Gastrocnemius medialis (tissue), 4 donors: ENCODE measurements at regions not wholly inside any gene's neighbourhood (a gene's known extent, or its start where the extent isn't known, plus 50 kb on each side); places are given as distances from the start of the nearest gene placed in this dataset.

Experiments
- ATAC-seq, 2 donors: fragments of 150-250 bp; one replicate each; pipeline ENCODE4 v1.9.1; 2016
- DNase-seq, 2 donors: peaks; one replicate each; pipeline ENCODE4 v3.0.0-alpha.2; 2019
- H3K27ac ChIP-seq, 4 donors: fragments of 200-600 bp; sonication (generic); 1 replicate in 1 of 4; 2 replicates in 3 of 4; pipeline ENCODE4 v1.5.1; 2016 to 2018; ENCODE audit warnings: mild to moderate bottlenecking in 2 of 4, moderate library complexity in 1 of 4
- H3K27me3 ChIP-seq, 3 donors: fragments of 200-600 bp; sonication (generic) in 2 of 3; 1 replicate in 1 of 3; 2 replicates in 2 of 3; pipeline versions ENCODE4 v1.5.1 to v1.6.0; 2016 to 2019; ENCODE audit warnings: mild to moderate bottlenecking in 1 of 3, moderate library complexity in 1 of 3
- H3K36me3 ChIP-seq, 2 donors: fragments of 200-600 bp; sonication (generic) in 1 of 2; one replicate each; pipeline ENCODE4 v1.5.1; 2017 to 2018
- H3K4me1 ChIP-seq, 2 donors: fragments of 200-600 bp; sonication (generic) in 1 of 2; one replicate each; pipeline ENCODE4 v1.5.1; 2016 to 2017; ENCODE audit warnings: mild to moderate bottlenecking in 2 of 2
- H3K4me3 ChIP-seq, 4 donors: fragments of 200-600 bp; sonication (generic) in 3 of 4; 1 replicate in 1 of 4; 2 replicates in 3 of 4; pipeline ENCODE4 v1.5.1; 2016 to 2019; ENCODE audit warnings: mild to moderate bottlenecking in 2 of 4
- H3K9me3 ChIP-seq, 3 donors: fragments of 200-600 bp; sonication (generic) in 2 of 3; 1 replicate in 1 of 3; 2 replicates in 2 of 3; pipeline ENCODE4 v1.5.1; 2016 to 2019
- POLR2A ChIP-seq, 2 donors: fragments of 450-650 bp; IDR thresholded peaks; one replicate each; pipeline ENCODE4 v1.6.1; 2017; ENCODE audit warnings: antibody characterized with exemption in 2 of 2, mild to moderate bottlenecking in 2 of 2, moderate library complexity in 2 of 2
- in situ Hi-C, 4 donors: fragments of 200-750 bp; cut with MboI; loops; one replicate each; pipeline versions ENCODE4 v1.15.0 to v1.8.0; 2017; ENCODE audit warnings: low sequenced_read_pairs in 4 of 4
- intact Hi-C: fragments of 100-400 bp; cut with DNase I; formaldehyde crosslinking; loops from one replicate; pipeline ENCODE4 v1.15.1; 2023; ENCODE audit warnings: low total_unique reads
- TF ChIP-seq, protein P1 (sequence below), 5 experiments: fragments of 450-650 bp in 3 of 5; fragments of 200-600 bp in 2 of 5; sonication (generic) in 2 of 5; IDR thresholded peaks in 4 of 5; conservative IDR thresholded peaks in 1 of 5; 1 replicate in 4 of 5; 2 replicates in 1 of 5; pipeline ENCODE4 v1.5.1; 2016 to 2019; ENCODE audit warnings: antibody characterized with exemption in 5 of 5, mild to moderate bottlenecking in 3 of 5, moderate library complexity in 3 of 5

DNA sequence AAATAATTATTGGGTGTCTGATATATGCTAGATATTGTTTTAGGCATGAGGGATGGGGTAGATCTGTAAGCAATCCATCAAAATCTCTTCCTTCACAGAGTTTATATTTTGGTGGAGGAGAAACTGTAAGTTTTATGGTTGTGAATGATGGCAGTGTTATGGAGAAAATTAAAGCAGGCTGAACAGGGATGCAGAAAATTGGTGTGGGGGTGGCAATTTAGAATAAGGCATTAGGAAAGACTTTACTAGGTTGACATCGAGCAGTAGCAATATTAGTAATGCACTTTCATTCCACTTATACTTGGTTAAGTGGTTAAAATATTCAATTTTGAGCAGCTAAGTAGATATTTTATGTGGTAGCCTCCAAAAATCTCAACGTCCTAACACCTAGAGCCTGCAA is 261.1 kb upstream of the SNX7 start:
- no peak for TF ChIP-seq POLR2A (IDR thresholded peaks at IDR 0.05)
- H3K4me1 ChIP-seq = peaks cover 0 to under 1% of the 10 kb centered on the region in 2 donors
- H3K27ac ChIP-seq = no peak overlapping the region
- ATAC-seq (no peak), DNase-seq (no peak)
- in situ Hi-C loops (no loop called here), intact Hi-C loops (no loop called here)
- H3K9me3 ChIP-seq = no peaks in the 10 kb centered on the region
- no peaks in the 10 kb centered on the region for H3K36me3 ChIP-seq
- no peaks in the 10 kb centered on the region for H3K27me3 ChIP-seq
- H3K4me3 ChIP-seq = no peak overlapping the region

DNA sequence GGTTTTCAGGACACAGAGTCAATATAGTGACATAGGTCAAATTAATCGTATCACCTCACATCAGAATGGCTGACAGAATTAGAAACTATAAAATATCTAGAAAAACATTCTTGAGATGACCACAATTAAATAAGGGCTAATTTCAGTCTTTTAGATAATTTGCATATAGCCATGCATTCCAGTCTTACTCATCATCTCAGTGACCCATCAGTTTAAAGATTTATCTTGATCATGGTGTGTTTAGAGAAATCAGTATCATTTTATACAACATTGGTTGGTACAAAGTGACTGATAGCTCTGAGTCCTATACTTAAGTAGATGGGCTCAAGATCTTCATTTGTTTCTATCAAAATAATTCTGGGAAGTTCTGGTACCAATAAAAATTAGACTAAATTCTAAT is 262.3 kb upstream of the SNX7 start:
- DNase-seq (no peak), ATAC-seq (no peak)
- H3K36me3 ChIP-seq = no peaks in the 10 kb centered on the region
- H3K9me3 ChIP-seq = no peaks in the 10 kb centered on the region
- in situ Hi-C loops (no loop called here), intact Hi-C loops (no loop called here)
- TF ChIP-seq, protein P1, sequence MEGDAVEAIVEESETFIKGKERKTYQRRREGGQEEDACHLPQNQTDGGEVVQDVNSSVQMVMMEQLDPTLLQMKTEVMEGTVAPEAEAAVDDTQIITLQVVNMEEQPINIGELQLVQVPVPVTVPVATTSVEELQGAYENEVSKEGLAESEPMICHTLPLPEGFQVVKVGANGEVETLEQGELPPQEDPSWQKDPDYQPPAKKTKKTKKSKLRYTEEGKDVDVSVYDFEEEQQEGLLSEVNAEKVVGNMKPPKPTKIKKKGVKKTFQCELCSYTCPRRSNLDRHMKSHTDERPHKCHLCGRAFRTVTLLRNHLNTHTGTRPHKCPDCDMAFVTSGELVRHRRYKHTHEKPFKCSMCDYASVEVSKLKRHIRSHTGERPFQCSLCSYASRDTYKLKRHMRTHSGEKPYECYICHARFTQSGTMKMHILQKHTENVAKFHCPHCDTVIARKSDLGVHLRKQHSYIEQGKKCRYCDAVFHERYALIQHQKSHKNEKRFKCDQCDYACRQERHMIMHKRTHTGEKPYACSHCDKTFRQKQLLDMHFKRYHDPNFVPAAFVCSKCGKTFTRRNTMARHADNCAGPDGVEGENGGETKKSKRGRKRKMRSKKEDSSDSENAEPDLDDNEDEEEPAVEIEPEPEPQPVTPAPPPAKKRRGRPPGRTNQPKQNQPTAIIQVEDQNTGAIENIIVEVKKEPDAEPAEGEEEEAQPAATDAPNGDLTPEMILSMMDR (IDR thresholded peaks at IDR 0.05 in 4 of 5, conservative IDR thresholded peaks at IDR 0.05 in 1 of 5) = no peak
- no peak for TF ChIP-seq POLR2A (IDR thresholded peaks at IDR 0.05)
- H3K27me3 ChIP-seq = no peaks in the 10 kb centered on the region
- no peak overlapping the region for H3K27ac ChIP-seq
- no peaks in the 10 kb centered on the region for H3K4me1 ChIP-seq
- H3K4me3 ChIP-seq = no peak overlapping the region

DNA sequence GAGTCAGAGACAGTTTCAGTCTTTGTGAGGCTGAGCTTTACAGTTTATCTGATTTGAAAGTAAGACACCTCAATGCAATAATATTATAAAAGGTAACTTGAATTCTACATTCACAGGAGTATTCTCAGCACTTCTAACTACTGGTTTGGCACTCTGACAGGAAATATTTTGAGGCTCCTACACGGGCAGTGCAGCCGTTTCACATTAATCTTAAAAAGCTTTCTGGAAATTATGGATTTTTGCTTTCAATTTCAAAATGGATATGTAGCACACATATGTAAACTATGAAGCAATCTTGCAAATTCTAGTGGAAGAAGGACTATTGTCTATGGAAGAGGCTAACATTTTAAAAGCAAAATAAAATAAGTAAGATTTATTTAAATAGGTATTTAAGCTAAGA is 262.9 kb upstream of the SNX7 start:
- ATAC-seq = no peak
- in situ Hi-C loops (no loop called here), intact Hi-C loops (no loop called here)
- Histone ChIP-seq H3K4me3 (no peak overlapping the region), H3K36me3 (no peaks in the 10 kb centered on the region), H3K9me3 (no peaks in the 10 kb centered on the region), H3K4me1 (no peaks in the 10 kb centered on the region), H3K27me3 (no peaks in the 10 kb centered on the region), H3K27ac (no peak overlapping the region)
- no peak for DNase-seq
- TF ChIP-seq POLR2A (IDR thresholded peaks at IDR 0.05) = no peak
- TF ChIP-seq, protein P1 (IDR thresholded peaks at IDR 0.05 in 4 of 5, conservative IDR thresholded peaks at IDR 0.05 in 1 of 5) = no peak

DNA sequence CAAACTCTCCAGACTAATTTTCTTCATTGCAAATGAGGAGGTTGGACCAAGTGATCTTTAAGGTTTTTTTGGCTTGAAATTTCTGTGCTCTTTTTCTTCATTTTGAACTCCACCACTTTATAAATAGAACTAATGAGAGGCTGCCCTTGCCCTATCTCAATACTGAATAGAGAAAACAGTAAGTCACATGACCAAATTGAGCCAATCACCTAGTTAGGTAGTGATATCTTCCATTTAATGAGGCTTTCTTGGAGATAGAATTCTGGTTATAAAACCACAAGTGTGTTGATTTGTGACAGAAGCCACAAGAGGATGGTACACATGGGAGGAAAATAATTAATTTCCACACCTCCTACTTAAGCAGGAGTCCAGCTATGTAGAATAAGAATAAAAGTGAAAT is 263.4 kb upstream of the SNX7 start:
- Histone ChIP-seq H3K4me3 (no peak overlapping the region), H3K27me3 (no peaks in the 10 kb centered on the region), H3K4me1 (no peaks in the 10 kb centered on the region), H3K27ac (no peak overlapping the region), H3K36me3 (no peaks in the 10 kb centered on the region), H3K9me3 (no peaks in the 10 kb centered on the region)
- intact Hi-C loops = no loop called here
- DNase-seq = no peak
- TF ChIP-seq, protein P1 (IDR thresholded peaks at IDR 0.05 in 4 of 5, conservative IDR thresholded peaks at IDR 0.05 in 1 of 5) = no peak
- TF ChIP-seq POLR2A (IDR thresholded peaks at IDR 0.05) = no peak
- no peak for ATAC-seq
- in situ Hi-C loops = no loop called here

DNA sequence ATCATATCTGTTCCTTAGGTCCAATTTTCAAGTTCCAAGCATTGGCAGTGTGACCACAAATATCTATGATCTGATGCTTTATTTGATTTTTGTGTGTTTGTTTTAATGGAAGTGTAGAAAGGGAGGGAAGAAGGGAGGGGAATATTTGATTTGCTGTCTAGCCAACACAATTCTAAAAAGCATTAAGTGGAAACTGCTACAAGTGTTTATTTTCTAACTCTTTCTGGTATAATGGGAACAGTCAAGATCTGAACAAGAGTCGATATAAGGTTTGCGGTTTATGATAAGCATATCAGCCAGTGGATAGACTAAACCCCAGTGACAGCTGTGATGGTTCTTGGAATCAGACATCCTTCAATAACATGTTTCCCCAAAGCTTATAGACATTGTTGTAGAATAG is 267.8 kb upstream of the SNX7 start:
- TF ChIP-seq, protein P1 (IDR thresholded peaks at IDR 0.05 in 4 of 5, conservative IDR thresholded peaks at IDR 0.05 in 1 of 5) = no peak
- no peak for TF ChIP-seq POLR2A (IDR thresholded peaks at IDR 0.05)
- intact Hi-C loops = no loop called here

More for the DNA sequence above, 267.8 kb upstream of the SNX7 start:
- no peaks in the 10 kb centered on the region for H3K4me1 ChIP-seq
- DNase-seq = no peak
- in situ Hi-C loops = no loop called here
- no peaks in the 10 kb centered on the region for H3K36me3 ChIP-seq
- no peaks in the 10 kb centered on the region for H3K27me3 ChIP-seq
- ATAC-seq = no peak
- no peak overlapping the region for H3K27ac ChIP-seq
- no peak overlapping the region for H3K4me3 ChIP-seq
- H3K9me3 ChIP-seq = no peaks in the 10 kb centered on the region
